ENCODE measurements at regions not wholly inside any gene's neighbourhood (a gene's known extent, or its start where the extent isn't known, plus 50 kb on each side); places are given as distances from the start of the nearest gene placed in this dataset.
"Not testable (repeated sequence)": the region's sequence is repeated elsewhere in the genome, so short reads cannot be mapped to it uniquely, and the experiment has no call there.

DNA sequence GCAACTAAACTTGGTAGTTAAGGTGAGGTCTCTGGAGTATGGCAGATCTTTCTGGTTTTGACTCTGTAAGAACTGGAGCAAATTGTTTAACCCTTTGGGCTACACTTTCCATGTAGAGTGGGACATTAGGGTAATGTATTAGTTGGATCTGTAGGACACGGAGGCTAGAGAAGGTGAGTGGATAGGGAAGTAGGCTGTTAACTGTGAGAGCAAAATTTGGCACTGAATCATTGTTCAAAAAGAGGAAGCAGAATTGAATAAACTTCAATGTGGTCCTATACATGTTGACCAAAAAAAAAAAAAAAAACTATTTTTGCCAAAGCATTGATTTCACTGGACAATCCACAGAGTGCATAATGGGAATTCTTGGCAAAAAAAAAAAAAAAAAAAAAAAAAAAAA, 370.2 kb upstream of the CHORDC1 start:
- intact Hi-C loops (cut with micrococcal nuclease), result no loop called here

- intact Hi-C loops (cut with micrococcal nuclease), result no loop called here
These were observed 367.4 kb upstream of the CHORDC1 start for GRCh38 chr11:90590286-90590685.

DNA sequence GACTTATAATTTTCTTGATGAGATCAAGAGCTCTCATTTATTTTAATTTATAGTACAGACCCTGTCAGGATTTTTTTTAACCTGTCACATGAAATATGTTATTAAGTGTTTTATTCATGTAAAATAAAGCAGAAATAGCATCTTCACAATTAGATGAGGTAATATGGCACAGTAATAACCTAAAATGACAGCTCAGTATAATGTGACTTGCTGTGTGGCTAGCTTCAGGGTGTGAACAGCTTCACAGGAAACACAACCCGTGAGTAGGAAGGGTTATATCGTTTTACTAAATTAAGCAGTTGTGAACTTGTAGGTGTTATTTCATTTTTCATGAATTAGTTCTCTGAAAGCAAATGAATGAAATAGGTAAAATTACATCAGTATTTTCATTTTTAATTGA, 366.9 kb upstream of the CHORDC1 start:
- intact Hi-C loops (cut with micrococcal nuclease), result no loop called here

DNA sequence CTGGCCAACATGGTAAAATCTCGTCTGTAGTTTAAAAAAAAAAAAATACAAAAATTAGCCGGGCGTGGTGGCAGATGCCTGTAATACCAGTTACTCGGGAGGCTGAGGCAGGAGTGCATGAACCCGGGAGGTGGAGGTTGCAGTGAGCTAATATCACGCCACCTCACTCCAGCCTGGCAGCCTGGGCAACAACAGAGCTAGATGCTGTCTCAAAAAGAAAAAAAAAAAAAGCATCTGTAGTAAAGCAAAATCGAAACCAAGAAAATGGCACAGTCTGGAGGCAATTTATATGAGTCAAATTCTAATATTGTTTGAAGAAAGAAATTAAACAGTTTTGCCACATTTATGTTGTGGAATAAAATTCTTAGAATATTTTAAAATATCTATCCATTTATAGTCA, 365.0 kb upstream of the CHORDC1 start:
- intact Hi-C loops (cut with micrococcal nuclease), result no loop called here

DNA sequence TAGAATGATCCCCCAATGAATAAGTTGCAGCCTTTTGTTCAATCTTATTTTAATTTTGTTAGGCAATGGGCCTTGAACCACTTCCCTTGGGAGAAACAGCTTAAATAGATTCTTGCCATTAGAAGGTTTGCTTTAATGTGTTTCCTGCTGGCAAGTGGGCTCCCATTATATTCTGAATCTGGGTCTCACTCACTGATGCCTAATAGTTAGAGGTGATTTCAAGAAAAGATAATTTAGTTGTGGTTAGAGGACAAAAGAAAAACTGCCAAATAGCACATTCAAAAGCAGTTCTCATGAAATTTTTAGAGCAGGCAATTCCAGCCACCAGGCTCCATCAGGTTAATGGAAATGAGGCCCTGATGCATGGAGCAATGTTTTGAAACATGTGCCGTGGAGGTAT, 362.6 kb upstream of the CHORDC1 start:
- intact Hi-C loops (cut with micrococcal nuclease), result no loop called here

DNA sequence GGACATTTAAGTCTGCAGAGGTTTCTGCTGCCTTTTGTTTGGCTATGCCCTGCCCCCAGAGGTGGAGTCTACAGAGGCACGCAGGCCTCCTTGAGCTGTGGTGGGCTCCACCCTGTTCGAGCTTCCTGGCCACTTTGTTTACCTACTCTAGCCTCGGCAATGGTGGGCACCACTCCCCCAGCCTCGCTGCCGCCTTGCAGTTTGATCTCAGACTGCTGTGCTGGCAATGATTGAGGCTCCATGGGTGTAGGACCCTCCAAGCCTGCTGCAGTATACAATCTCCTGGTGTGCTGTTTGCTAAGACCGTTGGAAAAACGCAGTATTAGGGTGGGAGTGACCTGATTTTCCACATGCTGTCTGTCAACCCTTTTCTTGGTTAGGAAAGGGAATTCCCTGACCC, 360.1 kb upstream of the CHORDC1 start:
- intact Hi-C loops (cut with micrococcal nuclease), result not testable (repeated sequence)

GRCh38 chr11:90564531-90564930, 341.7 kb upstream of the CHORDC1 start:
- intact Hi-C loops (cut with micrococcal nuclease), result no loop called here

DNA sequence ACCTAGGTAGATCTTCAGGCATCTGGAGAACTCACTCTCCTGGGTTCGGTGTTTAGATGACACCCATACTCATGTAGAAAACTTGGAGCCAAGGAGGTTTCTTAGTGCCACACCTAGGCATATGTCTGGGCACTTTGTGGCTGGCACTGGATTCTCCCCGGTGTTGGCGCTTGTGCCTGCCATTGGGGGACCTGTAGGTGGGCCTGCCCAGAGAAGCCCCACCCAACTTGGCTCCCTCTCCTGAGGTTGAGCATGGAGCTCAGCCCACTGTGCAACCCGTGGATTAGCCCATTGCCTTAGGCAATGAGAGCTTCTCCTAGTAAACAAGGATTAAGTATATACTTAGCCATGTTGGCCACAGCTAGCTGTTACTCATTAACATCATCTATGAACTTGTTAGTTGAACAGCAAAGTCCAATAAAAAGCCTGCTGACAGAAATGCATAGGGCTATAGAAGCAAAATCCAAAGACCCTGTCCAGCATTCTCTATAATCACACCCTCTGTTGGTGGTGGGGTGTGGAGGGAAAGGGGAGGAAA, 335.5 kb upstream of the CHORDC1 start:
- intact Hi-C loops (cut with micrococcal nuclease), result no loop called here

GRCh38 chr11:90556606-90557005, 333.8 kb upstream of the CHORDC1 start:
- intact Hi-C loops (cut with micrococcal nuclease), result no loop called here

DNA sequence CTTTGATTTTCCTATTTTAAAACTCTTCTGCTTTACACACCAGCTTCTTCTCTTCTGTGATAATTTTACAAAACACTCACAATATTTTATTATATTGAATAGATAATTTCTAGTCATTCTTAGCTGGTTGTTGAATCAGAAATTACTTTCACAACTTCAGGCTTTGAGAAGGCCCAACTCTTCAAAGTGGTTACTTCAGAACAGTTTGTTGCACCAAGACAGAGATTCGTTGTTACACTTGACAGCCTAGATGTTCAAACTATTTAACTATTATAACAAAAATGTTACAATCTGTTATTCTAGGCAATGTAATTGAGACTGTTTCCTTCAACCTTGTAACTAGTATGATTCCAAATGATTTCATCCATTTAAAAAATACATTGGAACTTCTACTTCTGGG, 333.2 kb upstream of the CHORDC1 start:
- intact Hi-C loops (cut with micrococcal nuclease), result no loop called here

DNA sequence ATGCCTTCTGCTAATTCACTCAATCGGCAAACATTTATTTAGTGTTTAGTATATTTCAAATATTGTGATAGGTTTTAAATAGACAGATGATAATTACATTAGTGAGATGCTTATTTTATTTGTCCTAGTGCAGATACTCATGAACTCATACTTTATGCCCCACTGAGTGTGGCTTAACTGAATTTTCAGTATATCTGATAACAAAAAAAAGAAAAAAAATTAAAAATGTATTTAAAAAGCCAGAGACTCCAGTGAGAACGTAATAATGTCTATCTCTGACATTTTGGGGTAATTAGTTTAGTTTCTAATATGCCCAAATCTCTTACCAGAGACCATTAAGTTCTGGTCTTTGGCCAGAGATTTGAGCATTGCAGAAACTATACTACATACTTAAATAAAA, 332.6 kb upstream of the CHORDC1 start:
- intact Hi-C loops (cut with micrococcal nuclease), result no loop called here

- intact Hi-C loops (cut with micrococcal nuclease), result no loop called here
These were observed 319.2 kb upstream of the CHORDC1 start for GRCh38 chr11:90542092-90542491.

GRCh38 chr11:90536301-90536700, 313.5 kb upstream of the CHORDC1 start:
- intact Hi-C loops (cut with micrococcal nuclease), result no loop called here

- intact Hi-C loops (cut with micrococcal nuclease), result no loop called here
These were observed 309.3 kb upstream of the CHORDC1 start for GRCh38 chr11:90532125-90532524.

DNA sequence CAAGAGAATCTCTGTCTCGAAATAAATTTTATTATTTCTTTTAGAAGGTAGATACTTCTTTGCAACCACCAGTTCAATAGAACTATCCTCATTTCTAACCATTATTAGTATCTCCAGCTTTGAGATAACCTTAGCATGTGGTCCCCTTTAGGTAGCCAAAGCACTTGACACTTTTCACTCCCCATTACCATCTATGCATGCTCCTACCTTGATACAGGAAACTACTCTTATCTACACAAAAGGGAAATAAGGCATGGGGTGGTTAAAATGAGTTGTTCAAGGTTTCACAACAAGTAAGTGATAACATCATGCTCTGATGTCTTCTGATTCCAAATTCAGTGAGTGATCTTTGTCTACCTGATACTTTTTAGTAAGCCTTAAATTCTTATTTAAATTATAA, 308.2 kb upstream of the CHORDC1 start:
- intact Hi-C loops (cut with micrococcal nuclease), result no loop called here

DNA sequence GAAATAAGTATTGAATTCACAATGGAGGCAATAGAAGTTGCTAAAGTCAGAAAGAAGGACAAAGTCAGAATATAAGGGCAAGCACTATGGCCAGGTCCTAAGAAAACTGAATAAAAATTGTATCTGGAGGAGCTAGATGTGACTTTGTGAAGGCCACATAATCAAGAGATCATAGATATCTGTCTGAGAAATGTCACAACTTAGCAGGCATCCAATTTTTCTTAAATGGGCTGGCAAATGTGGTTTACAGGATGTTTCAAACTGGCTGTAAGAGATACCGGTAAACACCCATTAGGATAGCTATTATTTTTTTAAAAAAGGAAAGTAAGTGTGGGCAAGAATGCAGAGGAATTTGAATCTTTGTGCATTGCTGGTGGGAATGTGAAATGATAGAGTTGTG, 303.1 kb upstream of the CHORDC1 start:
- intact Hi-C loops (cut with micrococcal nuclease), result no loop called here

GRCh38 chr11:90512846-90513245, 290.0 kb upstream of the CHORDC1 start:
- intact Hi-C loops (cut with micrococcal nuclease), result no loop called here

GRCh38 chr11:90510839-90511238, 288.0 kb upstream of the CHORDC1 start:
- intact Hi-C loops (cut with micrococcal nuclease), result no loop called here

DNA sequence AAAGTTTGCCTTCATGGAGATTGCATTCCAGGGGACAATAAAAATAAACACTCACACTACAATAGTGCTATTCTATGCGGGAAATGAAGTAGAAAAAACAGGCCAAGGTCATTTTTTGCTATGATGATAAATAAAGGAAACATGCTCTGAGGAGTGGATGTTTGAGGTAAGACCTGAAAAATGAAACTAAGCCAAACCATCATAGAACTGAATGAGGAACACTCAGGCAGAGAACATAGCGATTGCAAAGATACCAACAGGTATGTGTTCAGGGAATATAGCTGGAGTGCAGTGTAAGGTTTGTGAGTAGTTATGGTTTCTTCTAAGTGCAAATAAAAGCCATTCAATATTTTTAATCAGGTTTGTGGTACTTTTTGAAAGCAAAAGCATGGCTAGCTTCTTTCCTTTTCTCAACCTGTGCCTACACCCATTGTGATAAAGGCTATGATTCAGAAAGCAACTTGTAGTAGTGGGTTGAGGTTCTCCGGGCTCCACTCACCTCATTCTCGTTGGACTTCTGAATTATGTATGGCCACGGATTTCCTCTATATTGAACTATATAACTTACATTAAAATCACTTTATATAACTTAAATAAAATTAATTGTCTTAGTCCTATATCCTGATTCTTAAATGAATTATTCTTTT, 278.2 kb upstream of the CHORDC1 start:
- intact Hi-C loops (cut with micrococcal nuclease), result no loop called here

DNA sequence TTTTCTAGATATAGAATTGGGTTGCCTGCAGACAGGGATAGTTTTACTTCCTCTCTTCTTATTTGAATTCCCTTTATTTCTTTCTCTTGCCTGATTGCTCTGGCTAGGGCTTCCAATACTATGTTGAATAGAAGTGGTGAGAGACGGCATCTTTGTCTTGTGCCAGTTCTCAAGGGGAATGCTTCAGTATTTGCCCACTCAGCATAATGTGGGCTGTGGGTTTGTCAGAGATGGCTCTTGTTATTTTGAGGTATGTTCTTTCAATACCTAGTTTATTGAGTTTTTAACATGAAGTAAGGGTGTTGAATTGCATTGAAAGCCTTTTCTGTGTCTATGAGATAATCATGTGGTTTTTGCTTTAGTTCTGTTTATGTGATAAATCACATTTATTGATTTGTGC, 273.9 kb upstream of the CHORDC1 start:
- intact Hi-C loops (cut with micrococcal nuclease), result no loop called here

DNA sequence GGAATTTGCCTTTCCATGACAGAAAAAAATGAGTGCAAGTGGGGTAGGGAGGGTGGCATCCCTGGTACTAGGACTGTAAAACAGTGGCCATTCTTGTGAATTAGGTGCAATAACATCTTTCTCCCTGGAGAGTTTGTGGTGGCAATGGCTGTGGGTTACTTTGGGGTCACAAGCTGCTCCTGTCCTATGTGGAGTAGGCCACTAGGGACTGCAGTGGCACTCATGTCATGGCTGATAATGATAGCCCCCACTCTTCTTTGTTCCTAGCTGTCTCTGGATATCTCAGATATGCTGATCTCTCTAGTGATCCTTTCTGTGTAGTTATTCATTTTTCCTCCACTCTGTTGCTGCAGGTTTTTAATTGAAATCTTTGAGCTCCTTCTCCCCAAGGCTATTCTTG, 270.5 kb upstream of the CHORDC1 start:
- intact Hi-C loops (cut with micrococcal nuclease), result no loop called here

DNA sequence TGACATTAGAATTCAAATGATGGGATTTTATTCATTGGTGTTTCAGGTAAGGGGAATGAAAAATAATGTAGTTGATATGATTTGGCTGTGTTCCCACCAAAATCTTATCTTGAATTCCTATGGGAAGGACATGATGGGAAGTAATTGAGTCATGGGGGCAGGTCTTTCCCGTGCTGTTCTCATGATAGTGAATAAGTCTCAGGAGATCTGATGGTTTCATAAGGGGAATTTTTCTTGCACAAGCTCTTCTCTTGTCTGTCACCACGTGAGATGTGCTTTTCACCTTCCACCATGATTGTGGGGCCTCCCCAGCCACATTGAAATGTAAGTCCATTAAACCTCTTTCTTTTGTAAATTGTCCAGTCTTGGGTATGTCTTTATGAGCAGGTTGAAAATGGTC, 268.6 kb upstream of the CHORDC1 start:
- intact Hi-C loops (cut with micrococcal nuclease), result no loop called here

DNA sequence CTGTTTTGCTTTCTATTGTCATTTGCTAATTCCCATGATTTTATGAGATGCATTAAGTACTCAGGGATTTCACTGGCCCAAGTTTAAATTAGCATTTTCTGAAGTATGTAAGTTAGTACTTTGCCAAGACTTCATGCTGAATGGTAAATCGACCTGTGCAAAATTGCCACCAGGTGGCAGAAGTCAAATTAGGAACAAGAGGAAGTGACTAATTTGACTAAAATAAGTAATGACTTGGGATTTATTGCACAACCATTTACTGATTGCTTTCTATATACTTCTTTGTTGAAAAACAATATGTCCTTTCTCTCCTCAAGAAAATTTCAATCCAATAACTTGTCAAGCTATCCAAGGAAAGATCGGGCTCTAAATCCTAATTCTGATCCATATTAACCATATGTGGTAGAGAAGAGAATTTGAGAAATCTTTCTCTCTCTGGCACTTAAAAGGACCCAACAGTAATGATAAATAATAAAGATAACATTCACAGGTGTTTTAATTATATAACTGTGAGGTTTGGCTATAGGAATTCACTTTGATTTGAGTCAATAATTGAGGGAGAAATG, 253.7 kb upstream of the CHORDC1 start:
- intact Hi-C loops (cut with micrococcal nuclease), result no loop called here

Data from T-helper 1 cell treated with Interleukin-12 subunit alpha and Interleukin-12 subunit beta and Interleukin-4 antibody, amounts not matched to agents 30 ng/mL and 1 ng/mL, for 36 hours (primary cell).